Suprapubic skin (tissue), 4 donors: ENCODE measurements at regions not wholly inside any gene's neighbourhood (a gene's known extent, or its start where the extent isn't known, plus 50 kb on each side); places are given as distances from the start of the nearest gene placed in this dataset.

ENCODE experiments used
- DNase-seq, 2 donors: peaks; one replicate each; pipeline ENCODE4 v3.0.0-alpha.2; 2019; ENCODE audit warnings: low spot score in 2 of 2
- H3K27ac ChIP-seq: fragments of 200-600 bp; sonication (generic); one replicate; pipeline ENCODE4 v1.5.1; 2019
- H3K27me3 ChIP-seq: fragments of 200-600 bp; sonication (generic); one replicate; pipeline ENCODE4 v1.5.1; 2019
- H3K36me3 ChIP-seq: fragments of 200-600 bp; sonication (generic); one replicate; pipeline ENCODE4 v1.5.1; 2019
- H3K4me1 ChIP-seq: fragments of 200-600 bp; sonication (generic); one replicate; pipeline ENCODE4 v1.5.1; 2019
- H3K4me3 ChIP-seq: fragments of 200-600 bp; sonication (generic); one replicate; pipeline ENCODE4 v1.5.1; 2019; ENCODE audit warnings: mild to moderate bottlenecking
- H3K9me3 ChIP-seq: fragments of 200-600 bp; sonication (generic); one replicate; pipeline ENCODE4 v1.5.1; 2019
- EP300 ChIP-seq: sonication (generic); formaldehyde crosslinking; IDR thresholded peaks from one replicate; pipeline ENCODE4 v1.6.1; 2017; ENCODE audit warnings: antibody characterized with exemption
- POLR2A ChIP-seq, 2 donors: fragments of 450-650 bp; IDR thresholded peaks; one replicate each; pipeline ENCODE4 v1.6.1; 2017; ENCODE audit warnings: antibody characterized with exemption in 2 of 2, mild to moderate bottlenecking in 2 of 2, moderate library complexity in 2 of 2
- POLR2AphosphoS5 ChIP-seq, 3 donors: sonication (generic); formaldehyde crosslinking; IDR thresholded peaks; one replicate each; pipeline ENCODE4 v1.6.1; 2017; ENCODE audit warnings: antibody characterized with exemption in 3 of 3
- WGBS: methylation state at CpG from one replicate; pipeline ENCODE4 v1.1.5; 2018; 5-methylcytosine and 5-hydroxymethylcytosine counted together
- TF ChIP-seq, protein P1 (sequence below), 2 donors: fragments of 200-600 bp in 1 of 2; fragments of 450-650 bp in 1 of 2; sonication (generic) in 1 of 2; IDR thresholded peaks; one replicate each; pipeline ENCODE4 v1.5.1; 2016 to 2019; ENCODE audit warnings: antibody characterized with exemption in 2 of 2, mild to moderate bottlenecking in 1 of 2, moderate library complexity in 1 of 2

DNA sequence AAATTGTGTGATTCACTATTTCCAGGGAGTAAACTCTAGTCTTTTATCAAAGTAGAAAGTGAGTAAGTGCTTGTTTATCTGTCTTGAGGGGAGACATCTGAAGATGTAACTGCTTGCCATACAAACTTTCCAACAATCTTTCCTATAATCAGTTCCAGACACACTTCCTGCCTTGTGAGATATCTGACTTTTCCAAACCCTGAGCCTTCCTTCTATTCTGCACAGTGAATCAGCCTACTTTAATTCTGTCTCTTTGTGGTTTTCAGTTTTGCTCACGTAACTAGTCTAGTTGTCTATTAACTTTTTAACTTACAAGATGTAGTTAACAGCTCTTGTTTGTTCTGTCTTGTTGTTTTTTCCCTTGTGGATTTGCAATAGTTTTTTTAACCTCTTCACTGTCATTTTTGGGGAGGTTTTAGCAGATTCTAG is 947.8 kb downstream of the C4orf33 start:
- Histone ChIP-seq H3K27me3 (no peaks in the 10 kb centered on the region), H3K36me3 (no peaks in the 10 kb centered on the region), H3K4me3 (no peak overlapping the region), H3K9me3 (no peaks in the 10 kb centered on the region), H3K27ac (no peak overlapping the region), H3K4me1 (no peaks in the 10 kb centered on the region)
- no peak for DNase-seq
- TF ChIP-seq, protein P1, sequence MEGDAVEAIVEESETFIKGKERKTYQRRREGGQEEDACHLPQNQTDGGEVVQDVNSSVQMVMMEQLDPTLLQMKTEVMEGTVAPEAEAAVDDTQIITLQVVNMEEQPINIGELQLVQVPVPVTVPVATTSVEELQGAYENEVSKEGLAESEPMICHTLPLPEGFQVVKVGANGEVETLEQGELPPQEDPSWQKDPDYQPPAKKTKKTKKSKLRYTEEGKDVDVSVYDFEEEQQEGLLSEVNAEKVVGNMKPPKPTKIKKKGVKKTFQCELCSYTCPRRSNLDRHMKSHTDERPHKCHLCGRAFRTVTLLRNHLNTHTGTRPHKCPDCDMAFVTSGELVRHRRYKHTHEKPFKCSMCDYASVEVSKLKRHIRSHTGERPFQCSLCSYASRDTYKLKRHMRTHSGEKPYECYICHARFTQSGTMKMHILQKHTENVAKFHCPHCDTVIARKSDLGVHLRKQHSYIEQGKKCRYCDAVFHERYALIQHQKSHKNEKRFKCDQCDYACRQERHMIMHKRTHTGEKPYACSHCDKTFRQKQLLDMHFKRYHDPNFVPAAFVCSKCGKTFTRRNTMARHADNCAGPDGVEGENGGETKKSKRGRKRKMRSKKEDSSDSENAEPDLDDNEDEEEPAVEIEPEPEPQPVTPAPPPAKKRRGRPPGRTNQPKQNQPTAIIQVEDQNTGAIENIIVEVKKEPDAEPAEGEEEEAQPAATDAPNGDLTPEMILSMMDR (IDR thresholded peaks at IDR 0.05), result no peak
- TF ChIP-seq EP300 (no peak), POLR2A (IDR thresholded peaks at IDR 0.05) (no peak), POLR2AphosphoS5 (IDR thresholded peaks at IDR 0.05) (no peak)
- WGBS, result 48% methylated on average over 1 of the region's 1 CpG

- H3K4me3 ChIP-seq, result no peak overlapping the region
Measured at GRCh38 chr4:130044788-130045531, 949.0 kb downstream of the C4orf33 start.

DNA sequence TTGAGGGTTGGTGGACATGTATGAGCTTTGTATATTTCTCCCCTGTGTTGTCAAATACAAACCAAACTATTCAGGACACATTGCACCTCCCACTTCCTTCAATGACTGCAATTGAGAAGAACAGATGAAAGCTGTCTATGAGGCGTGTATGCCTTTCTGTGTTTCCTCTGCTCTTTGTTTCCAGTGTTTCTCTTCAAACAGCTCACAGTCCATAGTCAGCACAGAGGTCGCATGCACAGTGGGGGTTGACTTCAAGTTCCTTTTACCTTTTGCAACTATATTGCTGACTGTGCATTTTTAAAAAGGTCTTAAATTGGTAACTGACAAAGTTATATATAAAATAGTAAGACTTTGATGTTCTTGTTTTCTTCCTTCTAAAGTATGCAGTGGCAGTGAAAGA is 957.8 kb downstream of the C4orf33 start:
- no peak overlapping the region for H3K4me3 ChIP-seq
- 56% methylated on average over 2 of the region's 2 CpGs for WGBS
- peaks cover 5% of the 10 kb centered on the region for H3K9me3 ChIP-seq
- TF ChIP-seq EP300, result no peak
- no peak for TF ChIP-seq POLR2AphosphoS5 (IDR thresholded peaks at IDR 0.05)
- TF ChIP-seq, protein P1 (IDR thresholded peaks at IDR 0.05), result no peak
- no peak for TF ChIP-seq POLR2A (IDR thresholded peaks at IDR 0.05)
- H3K27me3 ChIP-seq, result no peaks in the 10 kb centered on the region
- H3K36me3 ChIP-seq, result no peaks in the 10 kb centered on the region
- no peak overlapping the region for H3K27ac ChIP-seq
- DNase-seq, result no peak
- H3K4me1 ChIP-seq, result no peaks in the 10 kb centered on the region

More at GRCh38 chr4:130044788-130045531, 949.0 kb downstream of the C4orf33 start:
- DNase-seq, result no peak
- 65% methylated on average over 3 of the region's 3 CpGs for WGBS
- Histone ChIP-seq H3K4me1 (no peaks in the 10 kb centered on the region), H3K27ac (no peak overlapping the region), H3K27me3 (no peaks in the 10 kb centered on the region), H3K9me3 (no peaks in the 10 kb centered on the region), H3K36me3 (no peaks in the 10 kb centered on the region)
- TF ChIP-seq, protein P1 (IDR thresholded peaks at IDR 0.05), result no peak

DNA sequence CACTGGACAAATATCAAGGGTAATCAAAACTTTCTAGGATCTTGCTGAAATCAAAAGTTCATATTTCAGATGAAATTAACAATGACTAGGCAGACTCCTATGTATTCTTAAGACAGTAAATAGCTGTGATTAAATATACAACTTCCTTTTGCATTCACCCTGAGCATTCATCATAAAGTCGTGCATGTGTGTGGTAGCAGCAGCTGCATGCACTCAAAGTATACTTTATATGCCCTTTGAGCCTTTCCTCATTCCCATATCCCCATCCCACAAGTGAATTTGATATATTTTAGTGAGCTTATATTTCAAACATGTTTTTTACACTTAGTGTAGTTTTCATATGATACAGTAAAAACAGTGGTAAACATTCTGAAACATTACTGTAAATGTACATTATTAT is 959.0 kb downstream of the C4orf33 start:
- WGBS, result 53% methylated on average over 1 of the region's 1 CpG
- H3K36me3 ChIP-seq, result no peaks in the 10 kb centered on the region
- H3K27ac ChIP-seq, result no peak overlapping the region
- H3K4me3 ChIP-seq, result no peak overlapping the region
- H3K27me3 ChIP-seq, result no peaks in the 10 kb centered on the region
- no peak for DNase-seq
- peaks cover 5% of the 10 kb centered on the region for H3K9me3 ChIP-seq
- TF ChIP-seq, protein P1 (IDR thresholded peaks at IDR 0.05), result no peak
- TF ChIP-seq POLR2A (IDR thresholded peaks at IDR 0.05), result no peak
- TF ChIP-seq EP300, result no peak
- no peak for TF ChIP-seq POLR2AphosphoS5 (IDR thresholded peaks at IDR 0.05)
- no peaks in the 10 kb centered on the region for H3K4me1 ChIP-seq

DNA sequence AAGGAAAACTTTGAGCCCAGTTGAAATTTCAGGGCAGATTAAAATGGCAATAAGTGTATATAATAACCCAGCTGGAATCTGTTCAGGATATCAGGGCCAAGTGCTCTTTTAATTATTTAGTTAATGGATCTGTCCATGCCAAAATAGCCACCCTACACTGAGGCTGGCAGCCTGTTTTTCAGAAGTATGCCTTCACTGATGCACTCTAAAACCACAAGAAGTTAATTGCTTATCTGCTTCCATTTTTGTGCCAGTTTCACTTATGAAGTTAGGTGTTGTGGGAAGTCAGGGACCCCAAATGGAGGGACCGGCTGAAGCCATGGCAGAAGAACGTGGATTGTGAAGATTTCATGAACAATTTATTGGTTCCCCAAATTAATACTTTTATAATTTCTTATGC is 960.3 kb downstream of the C4orf33 start:
- Histone ChIP-seq H3K36me3 (no peaks in the 10 kb centered on the region), H3K27me3 (no peaks in the 10 kb centered on the region), H3K4me1 (no peaks in the 10 kb centered on the region), H3K9me3 (peaks cover 5% of the 10 kb centered on the region), H3K27ac (no peak overlapping the region), H3K4me3 (no peak overlapping the region)
- no peak for DNase-seq
- 42% methylated on average over 2 of the region's 2 CpGs for WGBS
- TF ChIP-seq POLR2A (IDR thresholded peaks at IDR 0.05) (no peak), EP300 (no peak), POLR2AphosphoS5 (IDR thresholded peaks at IDR 0.05) (no peak)
- TF ChIP-seq, protein P1 (IDR thresholded peaks at IDR 0.05), result no peak
